ENCODE measurements at regions not wholly inside any gene's neighbourhood (a gene's known extent, or its start where the extent isn't known, plus 50 kb on each side); places are given as distances from the start of the nearest gene placed in this dataset.
"Not testable (repeated sequence)": the region's sequence is repeated elsewhere in the genome, so short reads cannot be mapped to it uniquely, and the experiment has no call there.

GRCh38 chr5:51657340-51658240 is 274.3 kb downstream of the ISL1 start:
- DNase-seq (ENCODE audit: low read depth) = no peak

- DNase-seq (ENCODE audit: low read depth) = no peak
These were observed 278.5 kb downstream of the ISL1 start for GRCh38 chr5:51661646-51662265.

GRCh38 chr5:51664491-51665250 is 281.4 kb downstream of the ISL1 start:
- DNase-seq (ENCODE audit: low read depth) = no peak

- DNase-seq (ENCODE audit: low read depth) = no peak
These were observed 282.0 kb downstream of the ISL1 start for GRCh38 chr5:51665251-51665593.

- DNase-seq (ENCODE audit: low read depth) = no peak
These were observed 285.8 kb downstream of the ISL1 start for GRCh38 chr5:51669095-51669494.

GRCh38 chr5:51678330-51678729 is 295.1 kb downstream of the ISL1 start:
- DNase-seq (ENCODE audit: low read depth) = no peak

GRCh38 chr5:51679286-51679685 is 296.0 kb downstream of the ISL1 start:
- no peak for DNase-seq (ENCODE audit: low read depth)

- no peak for DNase-seq (ENCODE audit: low read depth)
These were observed 301.6 kb downstream of the ISL1 start for GRCh38 chr5:51684794-51685355.

- no peak for DNase-seq (ENCODE audit: low read depth)
These were observed 302.2 kb downstream of the ISL1 start for GRCh38 chr5:51685419-51685818.

GRCh38 chr5:51686622-51687021 is 303.4 kb downstream of the ISL1 start:
- DNase-seq (ENCODE audit: low read depth) = no peak

GRCh38 chr5:51691538-51692079 is 308.4 kb downstream of the ISL1 start:
- DNase-seq (ENCODE audit: low read depth) = no peak

GRCh38 chr5:51694826-51695225 is 311.6 kb downstream of the ISL1 start:
- DNase-seq (ENCODE audit: low read depth) = no peak

GRCh38 chr5:51696122-51696521 is 312.9 kb downstream of the ISL1 start:
- DNase-seq (ENCODE audit: low read depth) = no peak

GRCh38 chr5:51702046-51702445 is 318.8 kb downstream of the ISL1 start:
- not testable (repeated sequence) for DNase-seq (ENCODE audit: low read depth)

GRCh38 chr5:51712201-51712600 is 329.0 kb downstream of the ISL1 start:
- no peak for DNase-seq (ENCODE audit: low read depth)

GRCh38 chr5:51715445-51715844 is 332.2 kb downstream of the ISL1 start:
- DNase-seq (ENCODE audit: low read depth) = not testable (repeated sequence)

- DNase-seq (ENCODE audit: low read depth) = no peak
These were observed 348.3 kb downstream of the ISL1 start for GRCh38 chr5:51731421-51732029.

GRCh38 chr5:51732304-51732703 is 349.1 kb downstream of the ISL1 start:
- DNase-seq (ENCODE audit: low read depth) = no peak

GRCh38 chr5:51734677-51735076 is 351.4 kb downstream of the ISL1 start:
- no peak for DNase-seq (ENCODE audit: low read depth)

GRCh38 chr5:51746023-51746422 is 362.8 kb downstream of the ISL1 start:
- no peak for DNase-seq (ENCODE audit: low read depth)

- DNase-seq (ENCODE audit: low read depth) = no peak
These were observed 365.4 kb downstream of the ISL1 start for GRCh38 chr5:51748647-51749046.
